ENCODE measurements at regions not wholly inside any gene's neighbourhood (a gene's known extent, or its start where the extent isn't known, plus 50 kb on each side); places are given as distances from the start of the nearest gene placed in this dataset.

DNA sequence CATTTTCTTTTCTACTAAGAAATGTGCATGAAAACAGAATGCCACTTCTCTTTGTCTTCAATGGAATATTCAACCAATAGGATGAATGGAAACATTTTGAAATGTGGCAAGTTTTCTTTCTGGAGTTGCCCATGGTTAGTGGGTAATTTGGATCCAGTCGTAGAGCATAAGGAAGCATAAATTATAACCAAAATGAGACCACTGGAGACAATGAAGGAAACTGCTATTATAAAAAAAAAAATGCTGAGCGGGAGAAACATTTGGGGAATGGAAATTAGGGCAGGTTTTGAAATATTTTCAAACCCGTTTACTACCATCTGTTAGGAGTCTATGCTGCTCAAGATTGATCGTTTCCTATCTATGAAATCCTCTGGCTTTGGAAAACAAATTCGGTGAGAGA, 182.9 kb upstream of the PRKCQ start:
- Mint-ChIP-seq H3K27me3 (ENCODE audit: unreplicated experiment) (peaks cover 3% of the 10 kb centered on the region), H3K27ac (ENCODE audit: unreplicated experiment) (no peak overlapping the region), H3K36me3 (ENCODE audit: low read depth, unreplicated experiment) (peaks cover 14% of the 10 kb centered on the region), H3K4me3 (ENCODE audit: unreplicated experiment) (no peak overlapping the region), H3K9me3 (ENCODE audit: unreplicated experiment) (no peaks in the 10 kb centered on the region), H3K4me1 (ENCODE audit: unreplicated experiment) (peaks cover 5% of the 10 kb centered on the region)
- DNase-seq (ENCODE audit: low spot score) = no peak
- TF ChIP-seq, protein P1, sequence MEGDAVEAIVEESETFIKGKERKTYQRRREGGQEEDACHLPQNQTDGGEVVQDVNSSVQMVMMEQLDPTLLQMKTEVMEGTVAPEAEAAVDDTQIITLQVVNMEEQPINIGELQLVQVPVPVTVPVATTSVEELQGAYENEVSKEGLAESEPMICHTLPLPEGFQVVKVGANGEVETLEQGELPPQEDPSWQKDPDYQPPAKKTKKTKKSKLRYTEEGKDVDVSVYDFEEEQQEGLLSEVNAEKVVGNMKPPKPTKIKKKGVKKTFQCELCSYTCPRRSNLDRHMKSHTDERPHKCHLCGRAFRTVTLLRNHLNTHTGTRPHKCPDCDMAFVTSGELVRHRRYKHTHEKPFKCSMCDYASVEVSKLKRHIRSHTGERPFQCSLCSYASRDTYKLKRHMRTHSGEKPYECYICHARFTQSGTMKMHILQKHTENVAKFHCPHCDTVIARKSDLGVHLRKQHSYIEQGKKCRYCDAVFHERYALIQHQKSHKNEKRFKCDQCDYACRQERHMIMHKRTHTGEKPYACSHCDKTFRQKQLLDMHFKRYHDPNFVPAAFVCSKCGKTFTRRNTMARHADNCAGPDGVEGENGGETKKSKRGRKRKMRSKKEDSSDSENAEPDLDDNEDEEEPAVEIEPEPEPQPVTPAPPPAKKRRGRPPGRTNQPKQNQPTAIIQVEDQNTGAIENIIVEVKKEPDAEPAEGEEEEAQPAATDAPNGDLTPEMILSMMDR (IDR thresholded peaks at IDR 0.05; ENCODE audit: unreplicated experiment) = no peak

DNA sequence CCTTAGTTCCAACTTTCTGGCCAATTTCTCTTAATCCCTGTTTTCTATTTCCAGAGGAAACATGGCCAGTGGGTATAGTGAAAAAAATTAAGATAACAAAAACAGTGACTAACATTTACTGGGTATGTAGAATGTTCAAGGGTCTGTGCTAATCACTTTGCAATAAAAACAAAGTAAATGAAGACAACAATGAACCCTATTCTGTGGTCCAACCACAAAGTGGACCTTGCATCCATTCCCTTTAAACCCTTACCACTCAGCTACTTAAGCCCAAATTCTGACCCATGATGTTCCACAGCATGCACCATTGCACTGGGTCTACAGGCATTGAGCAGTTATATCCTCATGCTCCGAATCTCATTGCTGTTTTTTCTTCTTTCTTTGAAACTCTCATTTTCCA, 179.9 kb upstream of the PRKCQ start:
- peaks cover 5% of the 10 kb centered on the region for H3K4me1 Mint-ChIP-seq (ENCODE audit: unreplicated experiment)

DNA sequence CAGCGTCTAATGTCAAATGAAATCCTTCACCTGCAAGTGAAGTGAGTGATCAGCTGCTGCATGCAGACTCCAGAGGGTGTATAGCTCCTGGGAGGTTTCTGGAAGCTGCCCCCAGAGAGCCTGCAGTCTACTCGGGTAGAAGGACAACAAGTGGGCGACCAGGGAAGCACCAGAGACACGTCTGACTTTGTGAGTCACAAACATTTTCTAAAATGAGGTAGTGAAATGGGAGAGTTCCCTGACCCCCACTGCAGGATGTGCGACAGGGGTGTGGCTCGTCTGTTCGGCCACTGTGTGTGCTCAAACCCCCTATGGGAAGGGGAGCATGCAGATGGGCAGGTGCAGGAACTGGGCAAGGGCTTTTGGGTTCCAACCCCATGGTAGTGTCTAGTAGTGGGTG, 177.1 kb upstream of the PRKCQ start:
- Mint-ChIP-seq H3K9me3 (ENCODE audit: unreplicated experiment) (no peaks in the 10 kb centered on the region), H3K27ac (ENCODE audit: unreplicated experiment) (no peak overlapping the region), H3K27me3 (ENCODE audit: unreplicated experiment) (no peaks in the 10 kb centered on the region), H3K4me3 (ENCODE audit: unreplicated experiment) (no peak overlapping the region), H3K4me1 (ENCODE audit: unreplicated experiment) (no peaks in the 10 kb centered on the region), H3K36me3 (ENCODE audit: low read depth, unreplicated experiment) (peaks cover 19% of the 10 kb centered on the region)
- TF ChIP-seq, protein P1 (IDR thresholded peaks at IDR 0.05; ENCODE audit: unreplicated experiment) = no peak
- DNase-seq (ENCODE audit: low spot score) = no peak

More for the DNA sequence above, 179.9 kb upstream of the PRKCQ start:
- Mint-ChIP-seq H3K27me3 (ENCODE audit: unreplicated experiment) (peaks cover 3% of the 10 kb centered on the region), H3K36me3 (ENCODE audit: low read depth, unreplicated experiment) (peaks cover 19% of the 10 kb centered on the region), H3K9me3 (ENCODE audit: unreplicated experiment) (no peaks in the 10 kb centered on the region), H3K4me3 (ENCODE audit: unreplicated experiment) (no peak overlapping the region), H3K27ac (ENCODE audit: unreplicated experiment) (no peak overlapping the region)
- TF ChIP-seq, protein P1 (IDR thresholded peaks at IDR 0.05; ENCODE audit: unreplicated experiment) = no peak
- no peak for DNase-seq (ENCODE audit: low spot score)

DNA sequence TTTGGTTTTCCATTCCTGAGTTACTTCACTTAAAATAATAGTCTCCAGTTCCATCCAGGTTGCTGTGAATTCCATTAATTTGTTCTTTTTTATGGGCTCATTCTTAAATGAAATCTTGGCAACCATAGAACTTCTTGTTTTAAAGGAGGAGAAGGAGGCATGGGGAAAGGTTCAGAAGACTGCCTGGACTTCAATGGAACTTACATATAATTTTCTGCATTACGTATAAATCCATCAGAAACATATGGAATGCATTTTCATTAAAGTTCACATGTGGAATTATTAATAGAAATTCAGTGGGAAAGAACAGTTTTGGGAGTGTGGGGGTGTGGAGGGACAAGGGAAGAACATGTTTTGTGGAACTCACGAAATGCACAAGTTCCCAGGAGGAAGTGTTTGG, 176.6 kb upstream of the PRKCQ start:
- no peak overlapping the region for H3K4me3 Mint-ChIP-seq (ENCODE audit: unreplicated experiment)
- H3K4me1 Mint-ChIP-seq (ENCODE audit: unreplicated experiment) = no peaks in the 10 kb centered on the region
- TF ChIP-seq, protein P1 (IDR thresholded peaks at IDR 0.05; ENCODE audit: unreplicated experiment) = no peak
- no peak for DNase-seq (ENCODE audit: low spot score)
- H3K36me3 Mint-ChIP-seq (ENCODE audit: low read depth, unreplicated experiment) = peaks cover 19% of the 10 kb centered on the region
- no peaks in the 10 kb centered on the region for H3K9me3 Mint-ChIP-seq (ENCODE audit: unreplicated experiment)
- no peak overlapping the region for H3K27ac Mint-ChIP-seq (ENCODE audit: unreplicated experiment)
- H3K27me3 Mint-ChIP-seq (ENCODE audit: unreplicated experiment) = no peaks in the 10 kb centered on the region

DNA sequence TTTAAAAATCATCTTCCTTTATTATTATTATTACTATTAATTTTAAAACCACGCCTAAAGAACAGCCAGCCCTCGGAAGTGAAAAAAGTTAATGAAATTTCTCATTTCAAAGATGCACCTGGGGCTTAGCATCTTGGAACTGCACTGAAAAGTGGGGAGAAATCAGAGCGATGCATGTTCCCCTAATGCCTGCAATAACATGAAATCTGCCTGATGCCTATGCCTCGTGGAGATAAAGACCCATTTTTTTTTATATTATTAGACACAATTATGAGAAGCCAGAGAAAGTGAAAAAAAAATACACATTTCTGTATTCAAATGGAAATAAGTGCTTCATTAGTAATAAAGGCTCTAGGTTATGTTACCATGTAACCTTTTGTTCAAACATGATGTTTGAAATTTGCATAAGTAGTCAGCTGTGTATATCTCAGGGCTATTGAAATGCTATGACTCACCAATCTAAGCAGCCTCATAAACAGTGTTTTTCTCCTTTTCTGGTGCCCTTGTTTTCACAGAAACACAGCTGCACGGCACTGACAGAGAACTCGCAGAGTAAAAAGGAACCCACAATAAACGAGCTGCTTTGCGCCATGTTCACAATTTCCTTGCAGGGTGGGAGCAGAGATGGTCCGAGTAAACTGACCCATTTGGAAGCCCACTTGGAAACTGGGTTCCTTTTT, 175.8 kb upstream of the PRKCQ start:
- Mint-ChIP-seq H3K9me3 (ENCODE audit: unreplicated experiment) (no peaks in the 10 kb centered on the region), H3K4me3 (ENCODE audit: unreplicated experiment) (no peak overlapping the region), H3K36me3 (ENCODE audit: low read depth, unreplicated experiment) (peaks cover 17% of the 10 kb centered on the region), H3K4me1 (ENCODE audit: unreplicated experiment) (no peaks in the 10 kb centered on the region), H3K27me3 (ENCODE audit: unreplicated experiment) (no peaks in the 10 kb centered on the region), H3K27ac (ENCODE audit: unreplicated experiment) (no peak overlapping the region)
- DNase-seq (ENCODE audit: low spot score) = no peak
- TF ChIP-seq, protein P1 (IDR thresholded peaks at IDR 0.05; ENCODE audit: unreplicated experiment) = no peak
